Vagina (tissue), 2 donors: ENCODE measurements at regions not wholly inside any gene's neighbourhood (a gene's known extent, or its start where the extent isn't known, plus 50 kb on each side); places are given as distances from the start of the nearest gene placed in this dataset.

Experiments used
- DNase-seq, 2 donors: peaks; one replicate each; pipeline ENCODE4 v3.0.0-alpha.2; 2017; ENCODE audit errors: extremely low spot score in 2 of 2
- H3K27ac ChIP-seq: fragments of 200-600 bp; sonication (generic); one replicate; pipeline ENCODE4 v1.5.1; 2019
- H3K27me3 ChIP-seq: fragments of 200-600 bp; sonication (generic); one replicate; pipeline ENCODE4 v1.5.1; 2019
- H3K36me3 ChIP-seq, 2 donors: fragments of 200-600 bp; sonication (generic); one replicate each; pipeline ENCODE4 v1.5.1; 2017 to 2019
- H3K4me1 ChIP-seq: fragments of 200-600 bp; sonication (generic); one replicate; pipeline ENCODE4 v1.5.1; 2019
- H3K4me3 ChIP-seq, 2 donors: fragments of 200-600 bp; sonication (generic); 1 replicate in 1 of 2; 2 replicates in 1 of 2; pipeline ENCODE4 v1.5.1; 2016 to 2019
- H3K9me3 ChIP-seq: fragments of 200-600 bp; sonication (generic); one replicate; pipeline ENCODE4 v1.5.1; 2019
- POLR2A ChIP-seq, 2 donors: fragments of 450-650 bp; IDR thresholded peaks; one replicate each; pipeline ENCODE4 v1.6.1; 2017; ENCODE audit warnings: antibody characterized with exemption in 2 of 2, mild to moderate bottlenecking in 2 of 2, moderate library complexity in 2 of 2
- POLR2AphosphoS5 ChIP-seq, 2 donors: sonication (generic); formaldehyde crosslinking; IDR thresholded peaks; one replicate each; pipeline ENCODE4 v1.9.0; 2017; ENCODE audit warnings: antibody characterized with exemption in 2 of 2, mild to moderate bottlenecking in 2 of 2, low read depth in 1 of 2; ENCODE audit not compliant: insufficient read depth in 1 of 2
- intact Hi-C: fragments of 100-400 bp; cut with DNase I; formaldehyde crosslinking; loops from one replicate; pipeline ENCODE4 v1.15.1; 2023
- TF ChIP-seq, protein P1 (sequence below), 3 experiments: fragments of 450-650 bp in 2 of 3; fragments of 200-600 bp in 1 of 3; sonication (generic) in 1 of 3; IDR thresholded peaks; one replicate each; pipeline ENCODE4 v1.5.1; 2017 to 2019; ENCODE audit warnings: antibody characterized with exemption in 3 of 3, mild to moderate bottlenecking in 2 of 3, moderate library complexity in 2 of 3

DNA sequence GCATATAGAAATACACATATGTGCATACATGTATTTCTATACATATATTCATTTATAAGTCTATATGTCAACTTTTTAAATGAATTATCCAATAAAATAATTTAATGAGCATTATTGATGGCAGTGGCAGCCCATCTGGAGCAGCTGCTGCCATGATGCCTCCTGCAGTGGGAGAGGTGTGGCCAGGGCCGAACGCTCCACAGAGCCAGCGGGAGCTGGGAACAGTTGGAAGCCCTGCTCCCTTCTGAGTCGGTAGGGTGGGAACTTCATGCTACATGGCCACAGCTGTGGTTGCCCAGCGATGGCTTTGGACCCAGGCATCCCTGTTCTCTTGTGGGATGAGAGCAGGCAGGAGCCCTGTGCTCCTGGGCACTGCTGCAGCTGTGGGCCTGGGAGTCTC is 812.4 kb upstream of the CTNND2 start:
- no peak for TF ChIP-seq POLR2A (IDR thresholded peaks at IDR 0.05)
- TF ChIP-seq POLR2AphosphoS5 (IDR thresholded peaks at IDR 0.05; ENCODE audit: insufficient read depth in 1 of 2, low read depth in 1 of 2), result no peak
- TF ChIP-seq, protein P1, sequence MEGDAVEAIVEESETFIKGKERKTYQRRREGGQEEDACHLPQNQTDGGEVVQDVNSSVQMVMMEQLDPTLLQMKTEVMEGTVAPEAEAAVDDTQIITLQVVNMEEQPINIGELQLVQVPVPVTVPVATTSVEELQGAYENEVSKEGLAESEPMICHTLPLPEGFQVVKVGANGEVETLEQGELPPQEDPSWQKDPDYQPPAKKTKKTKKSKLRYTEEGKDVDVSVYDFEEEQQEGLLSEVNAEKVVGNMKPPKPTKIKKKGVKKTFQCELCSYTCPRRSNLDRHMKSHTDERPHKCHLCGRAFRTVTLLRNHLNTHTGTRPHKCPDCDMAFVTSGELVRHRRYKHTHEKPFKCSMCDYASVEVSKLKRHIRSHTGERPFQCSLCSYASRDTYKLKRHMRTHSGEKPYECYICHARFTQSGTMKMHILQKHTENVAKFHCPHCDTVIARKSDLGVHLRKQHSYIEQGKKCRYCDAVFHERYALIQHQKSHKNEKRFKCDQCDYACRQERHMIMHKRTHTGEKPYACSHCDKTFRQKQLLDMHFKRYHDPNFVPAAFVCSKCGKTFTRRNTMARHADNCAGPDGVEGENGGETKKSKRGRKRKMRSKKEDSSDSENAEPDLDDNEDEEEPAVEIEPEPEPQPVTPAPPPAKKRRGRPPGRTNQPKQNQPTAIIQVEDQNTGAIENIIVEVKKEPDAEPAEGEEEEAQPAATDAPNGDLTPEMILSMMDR (IDR thresholded peaks at IDR 0.05), result no peak
- no peaks in the 10 kb centered on the region for H3K4me1 ChIP-seq
- DNase-seq, result no peak
- H3K4me3 ChIP-seq, result no peak overlapping the region
- no peak overlapping the region for H3K27ac ChIP-seq
- no peaks in the 10 kb centered on the region for H3K27me3 ChIP-seq
- intact Hi-C loops, result no loop called here
- no peaks in the 10 kb centered on the region for H3K9me3 ChIP-seq
- H3K36me3 ChIP-seq, result no peaks in the 10 kb centered on the region

DNA sequence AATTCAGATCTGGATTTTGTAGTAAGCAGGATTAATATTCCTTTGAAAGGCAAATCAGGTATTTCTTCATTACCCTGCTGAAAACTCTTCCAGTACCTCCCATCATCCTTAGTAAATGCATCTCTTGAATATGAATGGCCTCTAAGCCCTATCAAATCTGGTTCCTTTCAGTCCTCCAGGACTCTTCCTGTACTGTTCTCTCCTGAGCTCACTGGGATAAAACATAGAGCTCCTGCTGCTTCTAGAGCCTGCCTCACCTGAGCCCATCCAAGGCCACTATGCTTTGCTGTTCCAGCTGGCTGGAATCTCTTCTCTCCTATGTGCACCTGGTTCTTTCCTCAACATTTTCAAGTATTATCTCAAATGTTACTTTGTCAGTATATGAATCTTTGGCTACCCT is 803.3 kb upstream of the CTNND2 start:
- no peaks in the 10 kb centered on the region for H3K36me3 ChIP-seq
- no peaks in the 10 kb centered on the region for H3K9me3 ChIP-seq
- TF ChIP-seq POLR2AphosphoS5 (IDR thresholded peaks at IDR 0.05; ENCODE audit: insufficient read depth in 1 of 2, low read depth in 1 of 2) (no peak), POLR2A (IDR thresholded peaks at IDR 0.05) (no peak)
- TF ChIP-seq, protein P1 (IDR thresholded peaks at IDR 0.05), result no peak
- no peak overlapping the region for H3K27ac ChIP-seq
- no peak overlapping the region for H3K4me3 ChIP-seq
- intact Hi-C loops, result no loop called here
- no peaks in the 10 kb centered on the region for H3K4me1 ChIP-seq
- no peaks in the 10 kb centered on the region for H3K27me3 ChIP-seq
- no peak for DNase-seq

DNA sequence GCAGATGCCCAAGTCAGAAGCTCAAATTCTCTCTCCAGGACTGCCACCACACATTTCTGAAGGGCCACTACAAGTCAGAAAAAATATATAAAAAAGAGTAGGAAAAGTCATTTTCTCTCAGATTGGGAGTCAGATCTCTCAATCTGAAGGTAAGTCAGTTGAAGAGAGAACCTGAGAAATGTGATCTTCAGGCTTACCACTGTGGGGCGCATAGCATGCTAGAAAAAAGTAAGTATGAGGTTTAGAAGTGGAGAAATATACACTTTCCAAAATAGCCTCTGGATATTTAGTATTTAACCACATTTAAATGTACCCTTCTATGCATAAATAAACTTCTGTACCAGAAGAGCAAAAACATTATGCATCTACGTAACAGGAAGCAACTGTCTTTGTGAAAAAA is 800.7 kb upstream of the CTNND2 start:
- H3K27ac ChIP-seq, result no peak overlapping the region
- TF ChIP-seq, protein P1 (IDR thresholded peaks at IDR 0.05), result no peak
- TF ChIP-seq POLR2A (IDR thresholded peaks at IDR 0.05) (no peak), POLR2AphosphoS5 (IDR thresholded peaks at IDR 0.05; ENCODE audit: insufficient read depth in 1 of 2, low read depth in 1 of 2) (no peak)
- no peak for DNase-seq
- H3K9me3 ChIP-seq, result no peaks in the 10 kb centered on the region
- no peaks in the 10 kb centered on the region for H3K36me3 ChIP-seq
- intact Hi-C loops, result no loop called here
- H3K4me3 ChIP-seq, result no peak overlapping the region
- H3K4me1 ChIP-seq, result no peaks in the 10 kb centered on the region
- H3K27me3 ChIP-seq, result no peaks in the 10 kb centered on the region

DNA sequence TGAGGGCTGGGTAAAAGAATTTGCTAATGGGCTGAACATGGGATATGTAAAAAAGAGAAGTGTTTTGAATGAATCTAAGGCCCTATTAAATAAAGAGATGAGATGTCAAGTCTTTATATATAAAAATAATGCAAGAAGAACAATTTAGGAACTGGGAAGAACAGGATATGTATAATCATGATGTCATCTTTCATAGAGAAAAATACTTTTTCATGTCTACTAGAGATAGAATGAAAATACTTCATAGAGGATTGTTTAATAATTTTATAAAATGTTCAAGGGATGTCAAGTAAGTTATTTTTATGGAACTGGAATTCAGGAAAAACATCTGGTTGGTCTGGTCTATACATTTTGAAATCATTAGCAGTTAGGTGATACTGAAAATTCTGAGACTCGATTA is 799.0 kb upstream of the CTNND2 start:
- no peak for DNase-seq
- H3K36me3 ChIP-seq, result no peaks in the 10 kb centered on the region
- H3K9me3 ChIP-seq, result no peaks in the 10 kb centered on the region
- intact Hi-C loops, result no loop called here
- H3K27ac ChIP-seq, result no peak overlapping the region
- no peak overlapping the region for H3K4me3 ChIP-seq
- no peaks in the 10 kb centered on the region for H3K27me3 ChIP-seq
- TF ChIP-seq, protein P1 (IDR thresholded peaks at IDR 0.05), result no peak
- no peak for TF ChIP-seq POLR2AphosphoS5 (IDR thresholded peaks at IDR 0.05; ENCODE audit: insufficient read depth in 1 of 2, low read depth in 1 of 2)
- TF ChIP-seq POLR2A (IDR thresholded peaks at IDR 0.05), result no peak
- no peaks in the 10 kb centered on the region for H3K4me1 ChIP-seq

DNA sequence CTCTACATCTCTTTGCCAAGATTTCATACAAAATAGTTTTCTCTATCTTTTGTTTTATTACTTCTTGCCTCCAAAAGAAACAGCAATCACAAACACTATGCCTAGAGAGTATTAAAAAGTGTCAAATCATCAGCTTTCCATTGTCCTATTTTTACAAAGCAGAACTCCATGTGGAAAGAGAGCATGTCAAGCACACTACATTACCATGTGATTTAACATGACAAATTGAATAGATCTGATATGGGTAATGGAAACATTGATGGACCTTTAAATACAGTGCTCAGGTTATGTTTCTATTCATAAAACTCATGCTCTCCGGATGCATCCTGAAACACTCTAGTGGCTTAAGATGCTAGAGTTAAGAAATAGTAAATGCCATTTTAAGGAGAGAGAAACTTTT is 791.4 kb upstream of the CTNND2 start:
- intact Hi-C loops, result no loop called here
- Histone ChIP-seq H3K36me3 (no peaks in the 10 kb centered on the region), H3K4me1 (no peaks in the 10 kb centered on the region), H3K27me3 (no peaks in the 10 kb centered on the region), H3K9me3 (no peaks in the 10 kb centered on the region), H3K4me3 (no peak overlapping the region), H3K27ac (no peak overlapping the region)
- TF ChIP-seq POLR2AphosphoS5 (IDR thresholded peaks at IDR 0.05; ENCODE audit: insufficient read depth in 1 of 2, low read depth in 1 of 2), result no peak
- TF ChIP-seq POLR2A (IDR thresholded peaks at IDR 0.05), result no peak
- TF ChIP-seq, protein P1 (IDR thresholded peaks at IDR 0.05), result no peak
- no peak for DNase-seq
